ENCODE measurements at regions not wholly inside any gene's neighbourhood (a gene's known extent, or its start where the extent isn't known, plus 50 kb on each side); places are given as distances from the start of the nearest gene placed in this dataset.

GRCh38 chr11:71079795-71080194 lies 172.6 kb downstream of the SHANK2 start:
- H3K27ac ChIP-seq: no peak overlapping the region
- ChIA-PET CTCF (interaction anchor here (0.6 to 0.7 kb wide), 7 partner anchors 44 to 704 kb away, joined by 3 to 5 read pairs (median 4); no protein-coding TSS in a partner anchor), POLR2A (ENCODE audit: low non-redundant PET) (no interaction called here)
- DNase-seq (ENCODE audit: low spot score): no peak
- no peak for TF ChIP-seq CTCF (conservative IDR thresholded peaks at IDR 0.05; ENCODE audit: low read depth)

- ChIA-PET CTCF (interaction anchor here (0.6 kb wide), 1 partner anchor 18 kb away, joined by 3 read pairs; no protein-coding TSS in a partner anchor), POLR2A (ENCODE audit: low non-redundant PET) (interaction anchor here (0.7 kb wide), 1 partner anchor 260 kb away, joined by 6 read pairs; no protein-coding TSS in a partner anchor)
- DNase-seq (ENCODE audit: low spot score): no peak
- H3K27ac ChIP-seq: no peak overlapping the region
- no peak for TF ChIP-seq CTCF (conservative IDR thresholded peaks at IDR 0.05; ENCODE audit: low read depth)
Observed at GRCh38 chr11:71078482-71078881, 173.9 kb downstream of the SHANK2 start.

- no peak for TF ChIP-seq CTCF (conservative IDR thresholded peaks at IDR 0.05; ENCODE audit: low read depth)
- no peak overlapping the region for H3K27ac ChIP-seq
- ChIA-PET POLR2A (ENCODE audit: low non-redundant PET) (no interaction called here), CTCF (no interaction called here)
- DNase-seq (ENCODE audit: low spot score): no peak
Observed at GRCh38 chr11:71076525-71077304, 175.7 kb downstream of the SHANK2 start.

GRCh38 chr11:71075871-71076420 lies 176.4 kb downstream of the SHANK2 start:
- ChIA-PET POLR2A (ENCODE audit: low non-redundant PET) (no interaction called here), CTCF (no interaction called here)
- no peak for DNase-seq (ENCODE audit: low spot score)
- H3K27ac ChIP-seq: no peak overlapping the region
- TF ChIP-seq CTCF (conservative IDR thresholded peaks at IDR 0.05; ENCODE audit: low read depth): no peak

- no peak overlapping the region for H3K27ac ChIP-seq
- ChIA-PET POLR2A (ENCODE audit: low non-redundant PET) (no interaction called here), CTCF (no interaction called here)
- no peak for DNase-seq (ENCODE audit: low spot score)
- TF ChIP-seq CTCF (conservative IDR thresholded peaks at IDR 0.05; ENCODE audit: low read depth): no peak
Observed at GRCh38 chr11:71075116-71075720, 177.2 kb downstream of the SHANK2 start.

GRCh38 chr11:71071736-71072509 lies 180.5 kb downstream of the SHANK2 start:
- POLR2A ChIA-PET (ENCODE audit: low non-redundant PET): no interaction called here
- no peak for TF ChIP-seq CTCF (conservative IDR thresholded peaks at IDR 0.05; ENCODE audit: low read depth)
- no peak overlapping the region for H3K27ac ChIP-seq
- CTCF ChIA-PET: no interaction called here
- DNase-seq (ENCODE audit: low spot score): no peak

All from RWPE1 (cell line).